H1 (cell line): ENCODE measurements at regions not wholly inside any gene's neighbourhood (a gene's known extent, or its start where the extent isn't known, plus 50 kb on each side); places are given as distances from the start of the nearest gene placed in this dataset.

ENCODE experiments used
- EGR1 ChIP-seq: IDR thresholded peaks from 2 replicates; pipeline ENCODE4 v1.6.1; 2011; ENCODE audit warnings: low read depth, low read length, borderline replicate concordance
- GABPA ChIP-seq: IDR thresholded peaks from 2 replicates; pipeline ENCODE4 v1.6.1; 2011; ENCODE audit warnings: mild to moderate bottlenecking, low read length, moderate library complexity, borderline replicate concordance; ENCODE audit not compliant: insufficient read depth
- JUN ChIP-seq: IDR thresholded peaks from 2 replicates; pipeline ENCODE4 v1.6.1; 2011; ENCODE audit warnings: low read depth, mild to moderate bottlenecking, improper control_type of control experiment, low read length
- POLR2A ChIP-seq, 2 experiments: IDR thresholded peaks; 1 replicate in 1 of 2; 2 replicates in 1 of 2; pipeline ENCODE4 v1.6.1; 2011; ENCODE audit warnings: low read depth in 2 of 2, low read length in 2 of 2, mild to moderate bottlenecking in 2 of 2; ENCODE audit errors: control extremely low read depth in 1 of 2
- POLR2AphosphoS5 ChIP-seq: IDR thresholded peaks from 2 replicates; pipeline ENCODE4 v1.6.1; 2011; ENCODE audit warnings: low read depth, low read length
- RBBP5 ChIP-seq: IDR thresholded peaks from 2 replicates; pipeline ENCODE4 v1.7.1; 2012; ENCODE audit warnings: low read depth, mild to moderate bottlenecking, inconsistent platforms, low read length, moderate library complexity, borderline replicate concordance
- TF ChIP-seq, protein P1 (sequence below), 3 experiments: IDR thresholded peaks; 1 replicate in 2 of 3; 2 replicates in 1 of 3; pipeline versions ENCODE4 v1.5.1 to v1.6.1; 2011; ENCODE audit warnings: low read length in 3 of 3, mild to moderate bottlenecking in 3 of 3, inconsistent platforms in 2 of 3, low read depth in 1 of 3, moderate library complexity in 1 of 3; ENCODE audit not compliant: insufficient read depth in 1 of 3; ENCODE audit errors: control extremely low read depth in 1 of 3
- TF ChIP-seq, protein P2 (sequence below): IDR thresholded peaks from 2 replicates; pipeline ENCODE4 v1.6.1; 2012; ENCODE audit warnings: inconsistent platforms

- TF ChIP-seq POLR2AphosphoS5: no peak
- TF ChIP-seq, protein P1, sequence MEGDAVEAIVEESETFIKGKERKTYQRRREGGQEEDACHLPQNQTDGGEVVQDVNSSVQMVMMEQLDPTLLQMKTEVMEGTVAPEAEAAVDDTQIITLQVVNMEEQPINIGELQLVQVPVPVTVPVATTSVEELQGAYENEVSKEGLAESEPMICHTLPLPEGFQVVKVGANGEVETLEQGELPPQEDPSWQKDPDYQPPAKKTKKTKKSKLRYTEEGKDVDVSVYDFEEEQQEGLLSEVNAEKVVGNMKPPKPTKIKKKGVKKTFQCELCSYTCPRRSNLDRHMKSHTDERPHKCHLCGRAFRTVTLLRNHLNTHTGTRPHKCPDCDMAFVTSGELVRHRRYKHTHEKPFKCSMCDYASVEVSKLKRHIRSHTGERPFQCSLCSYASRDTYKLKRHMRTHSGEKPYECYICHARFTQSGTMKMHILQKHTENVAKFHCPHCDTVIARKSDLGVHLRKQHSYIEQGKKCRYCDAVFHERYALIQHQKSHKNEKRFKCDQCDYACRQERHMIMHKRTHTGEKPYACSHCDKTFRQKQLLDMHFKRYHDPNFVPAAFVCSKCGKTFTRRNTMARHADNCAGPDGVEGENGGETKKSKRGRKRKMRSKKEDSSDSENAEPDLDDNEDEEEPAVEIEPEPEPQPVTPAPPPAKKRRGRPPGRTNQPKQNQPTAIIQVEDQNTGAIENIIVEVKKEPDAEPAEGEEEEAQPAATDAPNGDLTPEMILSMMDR (IDR thresholded peaks at IDR 0.05; ENCODE audit: control extremely low read depth in 1 of 3, insufficient read depth in 1 of 3, low read depth in 1 of 3, low read length in 3 of 3): no peak
- no peak for TF ChIP-seq GABPA
- no peak for TF ChIP-seq RBBP5
- no peak for TF ChIP-seq JUN
- no peak for TF ChIP-seq POLR2A (IDR thresholded peaks at IDR 0.05; ENCODE audit: control extremely low read depth in 1 of 2, low read depth in 2 of 2, low read length in 2 of 2)
- no peak for TF ChIP-seq EGR1
- TF ChIP-seq, protein P2, sequence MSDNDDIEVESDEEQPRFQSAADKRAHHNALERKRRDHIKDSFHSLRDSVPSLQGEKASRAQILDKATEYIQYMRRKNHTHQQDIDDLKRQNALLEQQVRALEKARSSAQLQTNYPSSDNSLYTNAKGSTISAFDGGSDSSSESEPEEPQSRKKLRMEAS: no peak
Measured at GRCh38 chr1:185489406-185489805, 172.4 kb upstream of the IVNS1ABP start.
